Mesenteric fat pad (tissue), 1 donor: ENCODE measurements at regions not wholly inside any gene's neighbourhood (a gene's known extent, or its start where the extent isn't known, plus 50 kb on each side); places are given as distances from the start of the nearest gene placed in this dataset.
A peak's percentile ranks its signal among the peaks of the same experiment; 100 is the strongest.
"Not testable (repeated sequence)": the region's sequence is repeated elsewhere in the genome, so short reads cannot be mapped to it uniquely, and the experiment has no call there.

ENCODE experiments used
- DNase-seq: peaks from one replicate; pipeline ENCODE4 v3.0.0-alpha.2; 2020; ENCODE audit warnings: low spot score
- donor health status: DM: yes; HTN: yes; CAD: no.

DNA sequence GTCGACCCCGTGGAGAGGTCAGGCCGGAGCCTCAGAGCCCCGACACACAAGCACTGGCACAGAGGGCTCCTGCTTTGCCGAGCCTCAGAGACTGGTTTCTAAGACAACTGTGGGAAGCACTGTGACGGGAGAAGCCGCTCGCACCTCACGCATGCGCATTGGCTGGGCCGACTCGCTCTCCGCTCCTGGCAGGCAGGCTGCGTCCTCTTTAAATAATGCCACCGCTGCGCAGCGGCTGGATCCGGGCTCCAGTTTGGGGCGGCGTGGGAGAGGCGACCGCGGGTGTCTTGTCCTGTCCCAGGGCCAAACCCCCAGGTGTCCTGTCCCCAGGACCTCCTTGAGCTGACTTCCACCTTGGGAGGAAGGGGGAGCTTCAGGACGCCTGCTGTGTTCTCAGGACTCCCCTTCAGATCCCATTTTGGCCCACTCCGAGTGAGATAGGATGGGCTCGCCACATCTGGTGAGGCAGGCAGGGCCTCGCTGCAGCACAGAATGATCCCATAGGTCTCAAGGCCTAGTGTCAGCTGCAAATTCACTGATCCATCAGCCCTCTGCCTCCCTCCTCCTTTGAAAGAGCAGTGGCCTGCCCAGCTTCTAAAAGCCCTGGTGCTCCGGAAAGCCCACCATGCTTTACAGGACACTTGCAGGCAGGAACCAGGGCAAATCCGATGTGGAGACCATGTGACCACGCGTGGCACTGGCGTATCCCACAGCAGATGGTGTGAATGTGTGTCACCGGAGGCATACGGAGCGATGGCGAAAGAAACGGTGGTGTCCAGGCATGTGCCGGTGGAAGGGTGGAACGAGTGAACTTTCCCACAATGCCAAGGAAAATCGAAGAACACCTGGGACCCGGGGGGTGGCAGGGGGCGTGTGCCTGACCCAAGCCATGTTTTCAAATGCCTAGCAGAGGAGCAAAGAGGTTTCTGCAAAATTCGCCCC lies 169.3 kb upstream of the ZNF337 start:
- DNase-seq, result no peak

DNA sequence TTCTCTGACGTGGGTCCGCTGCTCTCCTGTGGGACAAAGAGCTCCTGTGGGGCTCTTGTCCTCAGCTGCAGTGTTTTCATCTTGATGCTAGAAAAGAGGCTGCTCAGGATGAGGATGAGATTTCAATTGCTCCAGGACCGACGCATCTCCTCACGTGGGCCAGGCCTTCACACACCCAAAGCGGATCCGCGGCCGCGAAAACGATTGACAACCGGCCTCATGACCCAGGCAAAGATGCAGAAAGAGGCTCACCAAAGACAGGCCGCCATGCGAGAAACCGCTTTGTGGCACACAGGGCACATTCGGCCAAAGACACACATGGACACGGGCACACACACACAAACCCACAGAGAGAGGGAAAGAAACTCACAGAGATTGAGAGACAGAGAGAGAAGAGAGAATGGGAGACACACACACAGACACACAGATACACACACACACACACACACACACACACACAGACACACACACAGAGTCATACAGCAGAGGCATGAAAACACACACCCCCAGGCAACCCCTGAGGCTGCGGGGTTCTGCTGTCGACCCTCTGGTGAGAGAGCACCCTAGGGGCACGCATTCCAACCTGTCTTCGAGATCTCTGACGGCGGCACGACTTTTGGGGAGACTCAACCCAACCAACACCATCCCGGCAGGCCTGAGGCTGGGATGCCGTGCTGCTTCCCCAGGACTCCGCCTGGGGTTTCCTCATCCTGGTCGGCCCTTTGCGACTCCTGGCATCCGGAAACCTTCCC lies 168.5 kb upstream of the ZNF337 start:
- DNase-seq, result not testable (repeated sequence)

DNA sequence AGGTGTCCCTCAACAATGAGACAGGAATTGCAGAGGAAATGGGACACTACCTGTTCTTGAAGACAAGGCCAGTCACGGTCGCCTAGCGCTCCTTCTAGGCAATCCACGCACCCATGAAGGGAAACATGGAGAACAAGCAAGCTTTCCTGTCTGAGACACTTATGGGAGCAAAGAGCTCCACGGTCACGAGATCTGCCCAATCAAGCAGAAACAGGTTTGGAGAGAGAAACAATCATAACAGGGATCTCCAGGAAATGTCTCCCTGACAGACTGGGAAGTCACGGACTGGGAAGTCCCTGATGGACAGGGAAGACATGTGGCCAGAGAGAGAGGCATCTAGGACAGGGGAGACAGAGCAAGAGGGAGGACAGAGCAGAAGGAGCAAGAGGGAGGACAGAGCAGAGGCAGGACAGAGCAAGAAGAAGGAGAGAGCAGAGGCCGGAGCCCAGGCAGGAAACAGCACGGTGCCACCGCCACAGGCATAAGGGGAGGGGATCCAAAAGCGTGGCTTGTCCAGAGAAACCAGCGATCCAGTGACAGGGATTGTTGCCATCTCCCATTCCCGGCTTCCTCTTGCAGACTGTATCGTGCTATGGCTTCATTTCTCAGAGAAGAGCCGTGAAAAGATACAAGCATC lies 167.8 kb upstream of the ZNF337 start:
- no peak for DNase-seq

DNA sequence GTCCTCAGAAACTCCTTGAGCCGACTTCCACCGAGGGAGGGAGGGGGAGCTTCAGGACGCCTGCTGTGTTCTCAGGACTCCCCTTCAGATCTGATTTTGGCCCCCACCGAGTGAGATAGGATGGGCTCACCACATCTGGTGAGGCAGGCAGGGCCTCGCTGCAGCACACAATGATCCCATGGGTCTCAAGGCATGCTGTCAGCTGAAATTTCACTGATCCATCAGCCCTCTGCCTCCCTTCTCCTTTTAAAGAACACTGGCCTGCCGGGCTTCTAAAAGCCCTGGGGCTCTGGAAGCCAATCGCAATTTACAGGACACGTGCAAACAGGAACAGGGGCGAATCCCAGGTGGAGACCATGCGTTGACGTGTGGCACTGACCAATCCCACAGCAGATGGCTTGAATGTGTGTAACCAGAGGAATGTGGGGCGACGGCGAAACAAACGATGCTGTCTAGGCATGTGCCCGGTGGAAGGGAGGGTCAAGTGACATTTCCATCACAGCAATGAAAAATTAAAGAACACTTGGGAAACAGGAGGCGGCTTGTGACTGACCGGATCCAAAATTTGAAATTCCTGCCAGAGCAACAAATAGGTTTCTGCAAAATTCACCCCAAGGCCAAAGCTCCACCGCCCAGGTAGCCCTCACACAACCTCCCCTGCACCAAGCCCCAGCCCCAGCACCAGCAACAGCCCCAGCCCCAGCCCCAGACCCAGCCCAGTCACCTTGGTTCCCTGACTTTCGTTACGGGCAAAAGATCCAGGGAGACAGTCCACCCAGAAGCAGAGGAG lies 167.1 kb upstream of the ZNF337 start:
- peak; percentile 89 for DNase-seq

DNA sequence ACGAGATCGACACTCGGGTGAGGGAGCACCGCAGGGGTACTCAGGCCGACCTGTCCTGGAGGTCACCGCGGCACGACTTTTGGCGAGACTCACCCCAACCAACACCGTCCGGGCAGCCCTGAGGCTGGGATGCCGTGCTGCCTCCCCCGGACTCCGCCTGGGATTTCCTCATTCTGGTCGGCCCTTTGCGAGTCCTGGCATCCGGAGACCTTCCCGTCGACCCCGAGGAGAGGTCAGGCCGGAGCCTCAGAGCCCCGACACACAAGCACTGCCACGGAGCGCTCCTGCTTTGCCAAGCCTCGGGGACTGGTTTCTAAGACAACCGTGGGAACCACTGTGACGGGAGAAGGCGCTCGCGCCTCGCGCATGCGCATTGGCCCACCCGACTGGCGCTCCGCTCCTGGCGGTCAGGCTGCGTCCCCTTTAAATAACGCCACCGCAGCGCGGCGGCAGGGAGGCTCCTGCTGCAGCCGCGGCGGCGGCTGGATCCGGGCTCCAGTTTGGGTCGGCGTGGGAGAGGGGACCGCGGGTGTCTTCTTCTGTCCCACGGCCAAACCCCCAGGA lies 166.4 kb upstream of the ZNF337 start:
- peak; percentile 96 for DNase-seq

DNA sequence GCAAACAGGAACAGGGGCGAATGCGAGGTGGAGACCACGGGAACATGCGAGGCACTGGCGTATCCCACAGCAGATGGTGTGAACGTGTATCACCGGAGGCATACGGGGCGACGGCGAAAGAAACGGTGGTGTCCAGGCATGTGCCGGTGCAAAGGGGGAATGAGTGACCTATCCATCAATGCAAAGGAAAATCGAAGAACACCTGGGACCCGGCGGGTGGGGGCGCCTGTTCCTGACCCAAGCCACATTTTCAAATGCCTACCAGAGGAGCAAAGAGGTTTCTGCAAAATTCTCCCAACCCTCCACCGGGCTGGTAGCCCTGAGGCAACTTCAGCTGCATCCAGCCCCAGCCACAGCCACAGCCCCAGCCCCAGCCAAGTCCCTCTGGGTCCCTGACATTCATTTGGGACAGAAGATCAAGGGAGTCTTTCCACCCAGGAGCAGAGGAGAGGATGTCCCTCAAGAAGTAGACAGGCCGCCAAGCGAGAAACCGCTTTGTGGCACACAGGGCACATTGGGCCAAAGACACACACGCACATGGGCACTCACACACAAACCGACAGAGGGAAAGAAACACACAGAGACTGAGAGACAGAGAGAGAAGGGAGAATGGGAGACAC lies 164.0 kb upstream of the ZNF337 start:
- DNase-seq, result no peak

DNA sequence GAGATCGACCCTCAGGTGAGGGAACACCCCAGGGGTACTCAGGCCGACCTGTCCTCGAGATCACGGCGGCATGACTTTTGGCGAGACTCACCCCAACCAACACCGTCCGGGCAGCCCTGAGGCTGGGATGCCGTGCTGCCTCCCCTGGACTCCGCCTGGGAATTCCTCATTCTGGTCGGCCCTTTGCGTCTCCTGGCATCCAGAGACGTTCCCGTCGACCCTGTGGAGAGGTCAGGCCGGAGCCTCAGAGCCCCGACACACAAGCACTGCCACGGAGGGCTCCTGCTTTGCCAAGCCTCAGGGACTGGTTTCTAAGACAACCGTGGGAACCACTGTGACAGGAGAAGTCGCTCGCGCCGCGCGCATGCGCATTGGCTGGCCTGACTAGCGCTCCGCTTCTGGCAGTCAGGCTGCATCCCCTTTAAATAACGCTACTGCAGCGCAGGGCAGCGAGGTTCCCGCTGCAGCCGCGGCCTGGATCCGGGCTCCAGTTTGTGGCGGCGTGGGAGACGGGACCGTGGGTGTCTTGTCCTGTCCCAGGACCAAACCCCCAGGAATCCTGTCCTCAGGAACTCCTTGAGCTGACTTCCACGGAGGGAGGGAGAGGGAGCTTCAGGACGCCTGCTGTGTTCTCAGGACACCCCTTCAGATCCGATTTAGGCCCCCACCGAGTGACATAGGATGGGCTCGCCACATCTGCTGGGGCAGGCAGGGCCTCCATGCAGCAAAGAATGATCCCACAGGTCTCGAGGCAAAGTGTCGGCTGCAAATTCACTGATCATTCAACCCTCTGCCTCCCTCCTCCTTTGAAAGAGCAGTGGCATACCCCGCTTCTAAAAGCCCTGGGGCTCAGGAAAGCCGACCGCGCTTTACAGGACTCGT lies 163.2 kb upstream of the ZNF337 start:
- DNase-seq, result peak; percentile 93

DNA sequence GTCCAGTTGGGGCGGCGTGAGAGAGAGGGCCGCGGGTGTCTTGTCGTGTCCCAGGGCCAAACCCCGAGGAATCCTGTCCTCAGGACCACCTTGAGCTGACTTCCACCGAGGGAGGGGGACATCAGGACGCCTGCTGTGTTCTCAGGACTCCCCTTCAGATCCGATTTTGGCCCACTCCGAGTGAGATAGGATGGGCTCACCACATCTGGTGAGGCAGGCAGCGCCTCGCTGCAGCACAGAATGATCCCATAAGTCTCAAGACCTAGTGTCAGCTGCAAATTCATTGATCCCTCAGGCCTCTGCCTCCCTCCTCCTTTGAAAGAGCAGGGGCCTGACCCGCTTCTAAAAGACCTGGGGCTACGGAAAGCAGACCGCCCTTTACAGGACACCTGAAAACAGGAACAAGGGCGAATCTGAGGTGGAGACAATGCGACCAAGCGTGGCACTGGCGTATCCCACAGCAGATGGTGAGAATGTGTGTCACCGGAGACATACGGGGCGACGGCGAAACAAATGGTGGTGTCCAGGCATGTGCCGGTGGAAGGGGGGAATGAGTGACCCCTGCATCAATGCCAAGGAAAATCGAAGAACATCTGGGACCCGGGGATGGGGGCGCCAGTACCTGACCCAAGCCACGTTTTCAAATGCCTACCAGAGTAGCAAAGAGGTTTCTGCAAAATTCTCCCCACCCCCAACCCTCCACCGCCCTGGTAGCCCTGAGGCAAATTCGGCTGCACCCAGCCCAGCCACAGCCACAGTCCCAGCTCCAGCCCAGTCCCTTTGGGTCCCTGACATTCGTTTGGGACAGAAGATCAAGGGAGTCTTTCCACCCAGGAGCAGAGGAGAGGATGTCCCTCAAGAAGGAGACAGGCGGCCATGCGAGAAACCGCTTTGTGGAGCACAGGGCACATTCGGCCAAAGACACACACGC lies 162.1 kb upstream of the ZNF337 start:
- peak; percentile 81 for DNase-seq

DNA sequence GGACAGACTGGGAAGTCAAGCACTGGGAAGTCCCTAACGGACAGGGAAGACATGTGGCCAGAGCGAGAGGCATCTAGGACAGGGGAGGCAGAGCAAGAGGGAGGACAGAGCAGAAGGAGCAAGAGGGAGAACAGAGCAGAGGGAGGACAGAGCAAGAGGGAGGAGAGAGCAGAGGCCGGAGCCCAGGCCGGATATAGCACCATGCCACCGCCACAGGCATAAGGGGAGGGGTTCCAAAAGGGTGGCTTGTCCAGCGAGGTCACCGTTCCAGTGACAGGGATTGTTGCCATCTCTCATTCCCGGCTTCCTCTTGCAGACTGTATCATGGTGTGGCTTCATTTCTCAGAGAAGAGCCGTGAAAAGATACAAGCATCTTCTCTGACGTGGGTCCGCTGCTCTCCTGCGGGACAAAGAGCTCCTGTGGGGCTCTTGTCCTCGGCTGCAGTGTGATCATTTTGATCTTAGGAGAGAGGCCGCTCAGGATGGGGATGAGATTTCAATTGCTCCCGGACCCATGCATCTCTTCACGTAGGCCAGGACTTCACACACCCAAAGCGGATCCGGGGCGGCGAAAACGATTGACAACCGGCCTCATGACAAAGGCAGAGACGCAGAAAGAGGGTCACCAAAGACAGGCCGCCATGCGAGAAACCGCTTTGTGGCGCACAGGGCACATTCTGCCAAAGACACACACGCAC lies 160.6 kb upstream of the ZNF337 start:
- peak; percentile 64 for DNase-seq

DNA sequence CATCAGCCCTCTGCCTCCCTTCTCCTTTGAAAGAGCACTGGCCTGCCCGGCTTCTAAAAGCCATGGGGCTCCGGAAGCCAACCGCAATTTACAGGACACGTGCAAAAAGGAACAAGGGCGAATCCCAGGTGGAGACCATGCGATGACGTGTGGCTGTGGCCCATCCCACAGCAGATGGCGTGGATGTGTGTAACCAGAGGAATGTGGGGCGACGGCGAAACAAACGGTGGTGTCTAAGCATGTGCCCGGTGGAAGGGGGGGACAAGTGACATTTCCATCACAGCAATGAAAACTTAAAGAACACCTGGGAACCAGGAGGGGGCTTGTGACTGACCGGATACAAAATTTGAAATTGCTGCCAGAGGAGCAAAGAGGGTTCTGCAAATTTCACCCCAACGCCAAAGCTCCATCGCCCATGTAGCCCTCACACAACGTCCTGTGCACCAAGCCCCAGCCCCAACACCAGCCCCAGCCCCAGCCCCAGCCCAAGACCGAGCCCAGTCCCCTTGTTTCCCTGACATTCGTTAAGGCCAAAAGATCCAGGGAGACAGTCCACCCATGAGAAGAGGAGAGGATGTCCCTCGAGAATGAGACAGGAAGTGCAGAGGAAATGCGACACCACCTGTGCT lies 159.7 kb upstream of the ZNF337 start:
- DNase-seq, result peak; percentile 84

DNA sequence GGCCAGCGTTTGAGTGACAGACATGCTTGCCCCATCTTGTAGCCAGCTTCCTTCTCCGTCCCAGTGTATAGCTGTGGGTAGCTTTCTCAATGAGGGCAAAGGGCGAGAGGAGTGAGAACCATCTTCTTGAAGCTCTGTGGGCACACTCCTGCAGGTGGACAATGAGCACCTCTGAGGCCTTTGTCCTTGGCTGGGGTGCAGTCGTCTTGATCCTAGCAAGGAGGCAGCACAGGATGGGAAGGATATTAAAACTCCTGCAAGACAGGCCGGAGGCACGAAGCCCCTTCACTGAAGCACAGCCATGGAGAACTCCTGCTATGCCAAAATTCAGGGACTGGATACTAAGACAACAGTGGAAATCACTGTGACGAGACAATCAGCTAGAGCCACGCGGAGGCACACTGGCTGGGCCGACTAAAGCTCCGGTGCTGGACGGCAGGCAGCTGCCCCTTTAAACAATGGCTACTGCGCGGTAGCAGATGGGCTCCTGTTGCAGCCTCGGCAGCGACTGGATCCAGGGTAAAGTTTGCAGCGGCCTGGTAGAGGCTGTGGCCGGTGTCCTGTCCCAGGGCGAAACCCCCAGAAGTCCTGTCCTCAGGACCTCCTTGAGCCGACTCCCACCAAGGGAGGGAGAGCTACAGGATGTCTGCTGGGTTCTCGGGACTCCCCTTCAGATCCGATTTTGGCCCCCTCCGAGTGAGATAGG lies 159.0 kb upstream of the ZNF337 start:
- DNase-seq, result peak; percentile 53

DNA sequence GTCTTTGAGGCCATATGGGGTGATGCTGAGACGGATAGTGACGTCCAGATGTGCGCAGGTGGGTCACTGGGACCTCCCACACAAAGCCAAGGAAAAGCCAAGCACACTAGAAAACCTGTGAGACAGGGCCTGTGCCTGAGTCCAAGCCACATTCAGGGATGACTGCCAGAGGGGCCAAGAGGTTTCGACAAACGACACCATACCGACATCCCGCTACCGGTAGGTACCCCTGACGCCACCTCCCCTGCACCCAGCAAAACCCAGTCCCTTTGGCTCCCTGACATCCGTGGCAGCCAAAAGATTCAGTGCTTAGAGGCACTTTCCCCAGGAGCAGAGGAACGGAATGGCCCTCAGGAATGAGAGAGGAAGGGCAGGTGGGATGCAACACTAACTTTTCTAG lies 158.0 kb upstream of the ZNF337 start:
- peak; percentile 53 for DNase-seq

DNA sequence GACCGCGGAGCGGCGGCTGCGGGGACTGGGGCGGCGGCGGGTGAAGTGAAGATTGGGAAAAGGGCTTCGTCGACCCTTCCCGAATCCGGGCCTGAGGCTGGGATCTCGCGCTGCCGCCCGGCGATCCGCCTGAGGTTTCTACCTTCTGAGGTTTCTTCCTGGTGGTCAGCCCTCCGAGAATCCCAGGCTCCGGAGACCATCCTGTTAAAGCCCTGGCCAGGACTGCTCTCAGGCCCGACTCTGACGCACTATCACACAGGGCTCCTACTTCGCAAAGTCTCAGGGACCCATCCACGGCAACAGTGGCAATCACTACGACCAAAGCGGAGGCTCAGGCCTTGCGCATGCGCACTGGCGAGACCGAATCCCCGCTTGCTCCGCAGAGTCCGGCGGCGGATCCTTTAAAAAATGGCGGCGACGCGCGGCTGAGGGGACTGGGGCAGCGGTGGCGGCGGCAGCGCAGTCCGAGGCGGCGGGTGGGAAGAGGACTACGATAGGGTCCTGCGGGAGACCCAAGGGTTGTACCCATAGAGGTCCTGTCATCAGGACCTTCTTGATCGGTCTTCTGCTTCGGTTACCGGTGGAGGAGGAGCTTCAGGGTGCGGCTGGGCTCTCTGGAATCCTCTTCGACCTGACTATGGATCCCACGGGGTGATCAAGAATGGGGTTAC lies 157.2 kb upstream of the ZNF337 start:
- DNase-seq, result peak; percentile 95

DNA sequence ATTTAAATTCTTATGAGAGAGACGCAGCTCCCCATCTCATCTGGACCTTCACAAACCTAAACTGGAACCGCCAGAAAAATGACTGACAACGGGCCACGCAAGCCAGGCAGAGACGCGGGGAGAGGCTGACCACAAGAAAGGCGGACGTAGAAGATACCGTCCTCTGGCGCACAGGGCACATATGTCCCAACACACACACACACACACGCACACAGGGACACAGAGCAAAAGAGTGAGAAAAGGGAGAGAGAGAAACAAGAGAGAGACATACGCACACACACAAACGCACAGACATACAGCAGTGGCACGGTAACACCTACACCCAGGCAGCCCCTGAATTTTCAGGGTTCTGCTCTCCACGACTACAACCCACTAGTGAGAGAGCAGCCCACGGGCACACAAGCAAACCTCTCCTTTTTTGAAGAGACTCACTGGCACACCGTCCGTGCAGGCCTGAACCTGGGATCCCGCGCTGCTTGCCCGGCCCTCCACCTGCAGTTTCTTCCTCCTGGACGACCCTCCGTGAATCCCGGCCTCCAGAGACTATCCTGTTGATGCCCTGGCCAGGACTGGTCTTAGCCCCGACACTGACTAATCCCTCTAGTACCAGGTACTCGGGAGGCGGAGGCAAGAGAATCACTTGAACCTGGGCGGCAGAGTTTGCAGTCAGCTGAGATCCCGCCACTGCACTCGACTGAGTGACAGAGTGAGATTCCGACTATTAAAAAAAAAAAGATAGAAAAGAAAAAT lies 156.5 kb upstream of the ZNF337 start:
- DNase-seq, result peak; percentile 74

DNA sequence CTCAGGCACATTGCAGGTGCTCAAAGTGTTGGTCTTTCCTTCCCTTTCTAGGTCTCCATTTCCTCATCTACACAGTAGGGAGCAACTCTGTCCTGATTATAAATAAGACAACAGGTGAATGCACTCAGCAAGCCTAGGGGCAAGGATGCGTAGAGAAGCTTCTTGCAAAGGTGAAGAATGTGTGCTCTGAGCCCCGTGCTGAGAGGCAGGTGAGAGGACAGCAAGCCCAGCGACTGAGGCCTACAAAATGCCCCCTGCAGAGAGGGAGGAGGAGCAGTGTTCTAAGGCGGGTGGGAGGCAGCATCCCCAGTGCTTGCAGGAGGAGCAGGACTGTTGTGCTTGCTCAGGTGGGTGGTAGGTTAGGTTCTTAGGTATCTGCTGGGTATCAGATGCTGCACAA lies 153.5 kb upstream of the ZNF337 start:
- not testable (repeated sequence) for DNase-seq
